Stimulated activated naive CD4-positive, alpha-beta T cell treated with Interleukin-2 at 50 U/mL for 16 hours (primary cell): ENCODE measurements at regions not wholly inside any gene's neighbourhood (a gene's known extent, or its start where the extent isn't known, plus 50 kb on each side); places are given as distances from the start of the nearest gene placed in this dataset.

Experiments
- DNase-seq: peaks from one replicate; lab custom pipeline; 2025; lab: John Stamatoyannopoulos, UW

DNA sequence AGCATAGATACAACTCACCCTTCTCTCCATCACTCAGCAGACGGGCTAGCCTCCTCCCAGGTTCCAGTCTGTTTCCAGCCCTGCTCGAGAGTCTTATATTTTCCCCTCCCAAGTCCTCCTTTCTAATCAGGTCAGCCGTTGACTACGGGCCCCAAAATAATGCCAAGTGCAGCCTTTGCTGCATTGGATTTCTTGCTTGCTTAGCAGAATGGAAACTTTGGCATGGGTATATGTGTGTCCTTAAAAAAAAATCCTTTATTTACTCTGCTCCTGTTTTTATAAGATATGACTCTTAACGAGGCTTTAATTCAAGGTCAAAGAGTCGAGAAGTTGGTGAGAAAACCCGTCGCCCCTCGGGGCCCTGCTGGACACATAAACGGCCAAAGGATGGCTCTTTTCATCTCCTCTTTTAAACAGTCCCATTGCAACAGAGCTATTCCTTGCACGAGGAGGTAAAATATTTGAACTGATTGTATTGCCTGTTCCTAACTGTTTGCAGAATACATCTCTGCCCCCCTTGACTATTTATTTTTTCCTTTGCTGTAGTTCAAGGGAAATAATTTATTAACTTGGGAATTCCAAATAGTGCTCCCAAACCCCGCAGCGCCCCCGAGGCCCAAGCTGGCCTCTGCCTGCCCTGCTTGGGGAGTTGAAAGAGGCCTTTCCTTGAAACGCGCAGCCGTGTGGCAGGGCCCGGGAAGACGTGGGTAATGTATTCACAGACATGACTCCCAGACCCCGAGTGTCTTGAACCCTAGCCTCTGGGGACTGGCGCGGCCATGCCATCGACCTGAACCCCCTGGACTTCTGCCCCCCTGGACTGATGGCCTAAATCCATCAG, 156.5 kb upstream of the MYL2 start:
- DNase-seq = no peak

GRCh38 chr12:111076199-111076598, 155.8 kb upstream of the MYL2 start:
- no peak for DNase-seq

- DNase-seq = no peak
These were observed 154.6 kb upstream of the MYL2 start for GRCh38 chr12:111074965-111075364.

GRCh38 chr12:111074559-111074958, 154.2 kb upstream of the MYL2 start:
- DNase-seq = no peak

DNA sequence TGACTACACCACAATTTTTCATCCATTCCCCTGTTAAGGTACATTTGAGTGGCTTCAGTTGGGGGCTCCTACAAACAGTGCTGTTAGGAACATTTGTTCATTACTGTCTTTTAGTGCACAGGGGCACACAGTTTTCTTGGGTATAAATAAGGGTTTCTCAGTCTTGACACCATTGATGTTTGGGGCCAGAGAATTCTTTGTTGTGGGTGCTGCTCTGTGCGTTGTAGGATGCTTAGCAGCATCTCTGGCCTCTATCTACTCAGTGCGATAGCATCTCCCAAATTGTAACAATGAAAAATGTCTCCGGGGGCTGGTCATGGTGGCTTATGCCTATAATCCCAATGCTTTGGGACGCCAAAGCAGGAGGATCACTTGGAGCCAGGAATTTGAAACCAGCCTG, 153.0 kb upstream of the MYL2 start:
- DNase-seq = no peak

DNA sequence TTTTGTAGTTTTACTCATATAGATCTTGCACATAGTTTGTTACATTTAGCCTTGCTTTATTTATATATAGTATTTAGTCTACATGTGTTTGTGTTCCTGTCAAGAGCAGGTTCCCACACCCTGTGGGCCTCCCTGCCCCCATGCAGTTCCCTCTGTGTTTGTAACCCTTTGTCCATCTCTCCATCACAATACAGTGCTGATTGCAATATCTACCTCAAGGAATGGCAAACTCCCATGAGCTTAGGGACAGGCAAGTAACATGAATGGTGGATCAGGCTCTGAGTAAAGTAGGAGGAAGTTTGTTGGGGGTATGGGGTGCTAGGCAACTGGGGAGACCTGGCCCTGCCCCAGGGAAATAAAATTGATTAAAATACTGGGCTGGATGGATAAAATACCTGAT, 151.9 kb upstream of the MYL2 start:
- DNase-seq = no peak

DNA sequence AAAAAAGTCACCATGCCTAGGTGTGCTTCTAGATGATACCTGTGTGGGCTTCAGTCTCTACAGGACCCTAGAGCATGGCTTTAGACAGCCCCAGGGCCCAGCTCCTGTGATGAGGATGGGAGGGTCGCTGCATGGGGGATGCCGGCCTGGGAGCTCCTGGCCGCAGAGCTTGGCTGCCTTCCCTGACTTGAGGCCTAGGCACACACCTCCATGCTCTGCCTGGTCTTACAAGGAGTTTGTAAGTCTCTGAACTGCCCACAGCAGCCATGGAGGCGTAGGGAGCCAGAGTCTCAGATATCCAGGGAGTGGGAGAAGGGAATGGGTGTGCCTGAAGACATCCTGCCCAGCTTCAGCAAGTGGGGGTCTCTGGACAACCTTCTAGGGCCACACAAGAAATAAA, 149.5 kb upstream of the MYL2 start:
- DNase-seq = no peak

DNA sequence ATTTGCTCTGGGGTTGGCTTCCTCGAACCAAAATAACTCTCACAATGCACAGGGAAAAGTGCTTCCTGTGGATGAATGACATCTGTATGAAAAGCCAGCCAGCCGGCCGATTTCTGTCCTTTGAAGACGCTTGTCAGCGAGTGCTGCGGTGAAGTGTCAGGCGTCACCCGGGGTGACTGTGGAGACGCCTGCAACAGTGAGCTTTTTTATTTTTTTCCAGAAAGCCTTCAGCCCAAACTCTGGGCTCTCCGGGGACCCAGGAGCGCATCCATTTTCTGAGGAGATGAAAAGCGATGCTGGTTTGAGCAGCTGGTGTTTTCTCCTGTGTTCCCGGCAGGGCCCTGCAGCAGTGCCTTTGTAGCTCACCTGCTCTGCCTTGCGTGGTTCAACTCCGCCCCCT, 147.9 kb upstream of the MYL2 start:
- DNase-seq = no peak

DNA sequence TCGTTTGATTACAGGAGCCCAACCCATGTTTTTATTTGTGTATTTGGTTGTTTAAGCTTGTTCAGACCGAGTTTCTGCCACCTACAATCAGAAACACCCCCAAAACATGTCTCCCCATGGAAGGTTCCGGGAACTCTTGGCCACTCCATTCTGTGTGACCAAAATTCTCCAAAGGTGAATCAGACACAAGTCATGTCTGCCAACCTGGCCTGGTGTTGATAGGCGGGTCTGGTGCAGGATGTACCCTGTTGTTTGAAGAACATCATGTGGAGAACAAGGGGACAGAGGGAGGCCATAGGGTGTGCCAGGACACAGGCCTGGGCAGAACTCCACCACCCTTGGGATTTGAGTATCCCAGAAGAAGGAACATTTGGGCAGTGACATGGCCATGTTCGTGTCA, 147.1 kb upstream of the MYL2 start:
- no peak for DNase-seq

GRCh38 chr12:111066744-111067437, 146.5 kb upstream of the MYL2 start:
- DNase-seq = no peak

DNA sequence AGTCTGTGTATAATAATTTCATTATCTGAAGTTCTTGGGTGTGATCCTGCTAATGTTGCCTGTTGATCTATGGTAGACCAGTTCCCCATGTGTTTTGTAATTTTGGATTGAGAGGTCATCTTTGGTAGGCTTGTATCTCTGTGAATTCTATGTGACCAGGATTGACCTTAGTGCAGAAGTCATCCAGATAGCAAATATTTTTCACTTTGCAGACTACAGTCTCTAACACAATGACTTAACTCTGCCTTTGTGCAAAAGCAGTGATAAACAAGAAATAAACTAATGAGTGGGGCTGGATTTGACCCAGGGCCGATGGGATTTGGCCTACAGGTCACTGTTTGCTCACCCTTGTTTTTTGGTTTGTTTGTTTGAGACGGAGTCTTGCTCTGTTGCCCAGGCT, 144.6 kb upstream of the MYL2 start:
- no peak for DNase-seq

DNA sequence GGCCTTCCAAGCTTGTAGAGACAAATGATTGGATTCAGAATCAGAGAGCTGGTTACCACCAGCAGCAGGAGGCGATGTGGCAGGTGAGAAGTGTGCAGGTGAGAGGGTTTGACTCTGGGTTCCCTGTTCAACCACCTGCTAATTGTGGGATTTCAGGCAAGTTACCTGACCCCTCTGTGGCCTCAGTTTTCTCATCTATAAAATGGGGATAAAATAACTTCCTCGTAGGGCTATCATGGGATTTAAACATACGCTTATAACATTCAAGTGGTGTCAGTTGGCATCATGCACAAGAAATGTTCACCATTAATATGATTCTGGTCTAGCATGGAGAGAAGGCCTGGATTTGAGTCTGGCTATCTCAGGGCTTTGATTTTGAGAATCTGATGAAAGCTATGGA, 143.8 kb upstream of the MYL2 start:
- no peak for DNase-seq

- DNase-seq = no peak
These were observed 143.1 kb upstream of the MYL2 start for GRCh38 chr12:111063295-111064026.

DNA sequence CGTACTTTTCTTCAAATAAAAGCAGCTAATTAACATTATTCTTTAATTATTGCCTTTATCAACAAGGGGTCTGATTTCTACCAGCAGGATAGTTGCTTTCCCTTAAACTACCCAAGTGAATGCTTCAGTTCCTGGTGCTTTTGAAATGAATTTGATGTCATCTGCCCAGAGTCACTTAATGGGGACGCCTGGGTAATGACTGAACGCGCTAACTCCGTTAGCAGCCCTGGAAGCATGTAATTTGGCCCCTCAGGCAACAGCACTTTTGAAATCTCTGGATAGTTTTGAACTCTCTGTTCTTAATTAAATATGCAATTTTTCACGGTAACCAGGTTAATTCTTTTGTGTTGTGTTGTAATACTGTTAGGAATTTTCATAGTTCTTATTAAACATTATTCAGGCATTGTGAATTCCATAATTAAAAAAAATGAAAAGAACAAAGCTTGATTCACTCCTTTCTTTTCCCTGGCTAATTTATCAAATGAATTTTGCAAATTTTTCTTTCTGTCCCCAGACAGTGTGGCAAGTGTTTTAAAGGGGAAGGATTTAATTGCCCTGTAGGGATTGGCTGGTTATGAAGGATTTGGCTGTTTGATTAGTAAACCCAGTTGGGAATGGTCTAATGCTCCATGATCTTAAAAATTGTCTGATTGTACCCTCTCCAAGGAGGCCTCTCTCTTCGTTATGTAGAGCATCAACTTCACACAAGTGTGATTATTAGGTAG, 137.5 kb upstream of the MYL2 start:
- DNase-seq = no peak

DNA sequence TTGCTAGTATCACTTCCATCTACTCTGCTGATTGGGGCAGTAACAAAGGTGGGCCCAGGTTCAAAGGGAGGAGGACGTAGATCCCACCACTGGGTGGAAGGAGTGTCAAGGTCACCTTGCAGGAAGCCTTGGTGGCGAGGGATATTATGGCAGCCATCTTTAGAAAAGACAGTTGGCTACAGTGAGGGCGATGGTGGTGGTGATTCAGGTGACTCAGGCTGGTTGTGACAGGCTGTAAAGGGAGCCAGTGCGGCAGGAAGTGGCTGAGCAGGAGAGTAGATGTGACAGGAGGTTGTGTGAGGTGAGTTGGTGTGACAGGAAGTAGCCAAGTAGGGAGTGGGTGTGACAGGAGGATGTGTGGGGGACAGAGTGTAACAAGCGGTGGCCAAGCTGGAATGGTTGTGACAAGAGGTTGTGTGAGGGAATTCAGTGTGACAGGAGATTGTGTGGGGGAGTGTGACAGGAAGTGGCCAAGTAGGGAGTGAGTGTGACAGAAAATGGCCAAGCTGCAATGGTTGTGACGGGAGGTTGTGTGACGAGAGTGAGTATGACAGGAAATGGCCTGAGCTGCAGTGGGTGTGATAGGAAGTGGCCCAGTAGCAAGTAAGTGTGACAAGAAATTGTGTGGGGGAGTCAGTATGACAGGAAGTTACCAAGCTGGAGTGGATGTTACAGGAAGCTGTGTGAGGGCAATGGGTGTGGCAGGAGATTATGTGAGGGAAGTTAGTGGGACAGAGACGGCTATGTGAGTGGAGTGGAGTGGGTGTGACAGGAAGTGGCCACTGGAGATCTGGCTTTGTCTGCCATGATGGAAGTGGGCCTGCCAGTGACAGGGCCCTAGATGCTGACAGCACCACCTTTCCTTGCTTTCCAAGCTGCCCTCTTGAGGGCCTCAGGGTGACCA, 136.5 kb upstream of the MYL2 start:
- peak; percentile 51 for DNase-seq

- DNase-seq = no peak
These were observed 135.0 kb upstream of the MYL2 start for GRCh38 chr12:111055181-111055880.

DNA sequence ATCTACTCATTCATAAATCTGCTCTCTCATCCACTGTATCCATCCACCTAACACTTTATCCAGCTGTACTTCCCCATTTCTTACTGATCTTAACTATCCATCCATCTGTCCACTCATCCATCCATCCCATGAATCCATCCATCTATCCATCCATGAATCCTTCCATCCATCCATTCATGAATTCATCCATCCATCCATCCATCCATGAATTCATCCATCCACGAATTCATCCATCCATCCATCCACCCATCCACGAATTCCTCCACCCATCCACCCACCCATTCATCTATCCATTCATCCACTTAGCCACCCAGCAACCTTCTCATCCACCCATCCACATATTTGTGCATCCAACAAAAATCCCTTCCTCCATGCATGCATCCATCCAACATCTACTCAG, 128.6 kb upstream of the MYL2 start:
- no peak for DNase-seq

- no peak for DNase-seq
These were observed 126.5 kb upstream of the MYL2 start for GRCh38 chr12:111046896-111047295.

- DNase-seq = no peak
These were observed 125.6 kb upstream of the MYL2 start for GRCh38 chr12:111045941-111046340.

DNA sequence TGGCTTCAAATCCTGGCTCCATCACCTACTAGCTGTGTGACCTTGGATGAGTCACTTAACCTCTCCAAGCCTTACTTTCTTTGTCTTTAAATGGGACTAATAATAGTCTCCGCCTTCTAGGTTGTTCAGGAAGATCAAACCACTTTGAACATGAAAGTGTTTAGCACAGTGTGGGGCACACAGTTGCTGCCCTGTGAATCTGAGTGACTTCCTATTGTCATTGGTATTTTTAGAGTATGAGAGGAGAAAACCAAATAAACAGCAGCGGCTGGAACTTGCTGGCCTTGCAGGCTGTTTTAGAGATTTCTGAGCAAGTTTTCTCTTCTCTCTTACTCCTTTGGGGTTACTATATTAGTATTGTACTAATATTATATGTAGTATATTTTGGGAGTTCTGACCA, 120.7 kb upstream of the MYL2 start:
- DNase-seq = no peak

DNA sequence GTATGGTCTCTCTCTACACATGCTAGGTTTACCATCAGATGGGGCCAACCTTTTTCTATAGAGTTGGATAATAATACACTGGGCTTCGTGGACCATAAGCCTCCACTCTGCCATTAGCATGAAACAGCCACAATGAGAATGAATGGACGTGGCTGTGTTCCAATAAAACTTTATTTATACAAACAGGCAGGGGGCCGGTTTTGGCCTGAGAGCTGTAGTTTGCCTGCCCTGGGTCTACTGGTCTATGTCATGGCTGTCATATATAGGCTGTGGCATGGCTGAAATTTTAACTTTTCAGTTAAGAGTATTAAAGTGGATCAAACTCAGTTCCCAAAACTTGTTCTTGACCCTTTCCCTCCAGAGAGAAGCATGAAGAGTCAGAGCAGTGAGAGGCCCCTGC, 120.3 kb upstream of the MYL2 start:
- no peak for DNase-seq
